ENCODE measurements at regions not wholly inside any gene's neighbourhood (a gene's known extent, or its start where the extent isn't known, plus 50 kb on each side); places are given as distances from the start of the nearest gene placed in this dataset.

GRCh38 chr11:91222830-91223229 is 1000.0 kb upstream of the CHORDC1 start:
- TF ChIP-seq MAZ (IDR thresholded peaks at IDR 0.05; ENCODE audit: borderline replicate concordance, low read depth, low read length) (no peak), CHD1 (IDR thresholded peaks at IDR 0.05; ENCODE audit: low read depth, low read length) (no peak), RCOR1 (IDR thresholded peaks at IDR 0.05; ENCODE audit: insufficient replicate concordance, low read length) (no peak), CTCF (conservative IDR thresholded peaks at IDR 0.05; ENCODE audit: low read depth, low read length) (no peak), MAFK (IDR thresholded peaks at IDR 0.05; ENCODE audit: low read depth, low read length) (no peak), POLR2A (IDR thresholded peaks at IDR 0.05; ENCODE audit: low read depth, low read length) (no peak), NFE2L2 (IDR thresholded peaks at IDR 0.05; ENCODE audit: low read depth, low read length) (no peak), SMC3 (IDR thresholded peaks at IDR 0.05; ENCODE audit: low read depth, low read length) (no peak), USF2 (IDR thresholded peaks at IDR 0.05; ENCODE audit: low read depth, low read length) (no peak), RFX5 (IDR thresholded peaks at IDR 0.05; ENCODE audit: low read depth, low read length) (no peak), CEBPB (IDR thresholded peaks at IDR 0.05; ENCODE audit: low read depth, low read length) (no peak), MXI1 (IDR thresholded peaks at IDR 0.05; ENCODE audit: borderline replicate concordance, low read depth, low read length) (no peak), ELK1 (IDR thresholded peaks at IDR 0.05; ENCODE audit: borderline replicate concordance, low read depth, low read length) (no peak), RAD21 (IDR thresholded peaks at IDR 0.05; ENCODE audit: low read length) (no peak), BHLHE40 (IDR thresholded peaks at IDR 0.05; ENCODE audit: low read depth, low read length) (no peak), FOS (IDR thresholded peaks at IDR 0.05; ENCODE audit: low read depth, low read length) (no peak)
- CTCF ChIA-PET: no interaction called here
- no peak overlapping the region for H4K5ac ChIP-seq (ENCODE audit: low read depth, low read length)
- in situ Hi-C loops (cut with MboI; ENCODE audit: low sequenced_read_pairs) (no loop called here), intact Hi-C loops (cut with micrococcal nuclease) (no loop called here), dilution Hi-C loops (cut with HindIII; ENCODE audit: low sequenced_read_pairs, unreplicated experiment) (no loop called here)
- H3K36me3 ChIP-seq (ENCODE audit: control insufficient read depth, insufficient read depth, low read length): no peaks in the 10 kb centered on the region
- H3K4ac ChIP-seq (ENCODE audit: low read depth, low read length): no peak overlapping the region
- H2BK15ac ChIP-seq (ENCODE audit: low read depth, low read length): no peak overlapping the region
- H3K14ac ChIP-seq (replicated peaks; ENCODE audit: low read depth, low read length): no peak overlapping the region
- POLR2A ChIA-PET (ENCODE audit: unreplicated experiment): no interaction called here
- no peak overlapping the region for H2AFZ ChIP-seq (replicated peaks; ENCODE audit: low read length, poor library complexity)
- H2BK5ac ChIP-seq (ENCODE audit: low read depth, low read length, poor library complexity, severe bottlenecking): no peak overlapping the region
- H3K27ac ChIP-seq (ENCODE audit: insufficient read depth, low read length): no peak overlapping the region
- H3K4me2 ChIP-seq (ENCODE audit: low read depth, low read length): no peak overlapping the region
- H3K79me1 ChIP-seq (ENCODE audit: low read depth in 1 of 2, low read length in 2 of 2): no peaks in the 10 kb centered on the region
- no peak for DNase-seq
- no peak overlapping the region for H2BK20ac ChIP-seq (ENCODE audit: low read depth, low read length)
- H2AK5ac ChIP-seq (ENCODE audit: low read depth, low read length): no peak overlapping the region
- no peak overlapping the region for H3K56ac ChIP-seq (ENCODE audit: extremely low read depth, insufficient read depth, low read length)
- H4K91ac ChIP-seq (ENCODE audit: insufficient read depth, low read depth, low read length): no peak overlapping the region
- H3K18ac ChIP-seq (ENCODE audit: low read depth, low read length): no peak overlapping the region
- H4K20me1 ChIP-seq (ENCODE audit: insufficient read depth, low read length): no peaks in the 10 kb centered on the region
- H4K8ac ChIP-seq (ENCODE audit: low read depth in 2 of 2, low read length in 2 of 2): no peak overlapping the region
- H2BK120ac ChIP-seq (ENCODE audit: low read depth, low read length): no peak overlapping the region
- WGBS, 2 experiments (ENCODE audit: extremely low coverage in 2 of 2, insufficient read length in 1 of 2): no CpG with 5 or more reads among the region's 1 CpG
- BruUV-seq (replicated peaks): no TSS peak
- H3K9me1 ChIP-seq (ENCODE audit: insufficient read depth, low read length): no peaks in the 10 kb centered on the region
- no peaks in the 10 kb centered on the region for H3K4me1 ChIP-seq (ENCODE audit: control insufficient read depth, insufficient read depth, low read length)
- H3K4me3 ChIP-seq (ENCODE audit: insufficient read depth, low read depth, low read length): no peak overlapping the region
- ATAC-seq (ENCODE audit: low read depth): no peak
- no peak overlapping the region for H3K23ac ChIP-seq (ENCODE audit: low read depth, low read length)
- no peaks in the 10 kb centered on the region for H3K9me3 ChIP-seq (ENCODE audit: control insufficient read depth, insufficient read depth, low read length)
- H3K27me3 ChIP-seq (ENCODE audit: control insufficient read depth, insufficient read depth, low read length): no peaks in the 10 kb centered on the region
- H3K9ac ChIP-seq (ENCODE audit: low read depth, low read length): no peak overlapping the region
- no peak overlapping the region for H2AK9ac ChIP-seq (replicated peaks; ENCODE audit: low read depth, low read length, poor library complexity)

All from IMR-90 (cell line).